ENCODE measurements at regions not wholly inside any gene's neighbourhood (a gene's known extent, or its start where the extent isn't known, plus 50 kb on each side); places are given as distances from the start of the nearest gene placed in this dataset.

GRCh38 chr1:227374846-227375245 is 56.6 kb upstream of the CDC42BPA start:
- Histone ChIP-seq H3K18ac (ENCODE audit: insufficient read length, low read depth, low read length) (no peak overlapping the region), H2AFZ (ENCODE audit: low read length) (no peak overlapping the region), H3K79me2 (ENCODE audit: insufficient read depth, low read length) (no peaks in the 10 kb centered on the region), H3K27ac (ENCODE audit: insufficient read length, low read depth, low read length) (no peak overlapping the region), H3K23me2 (ENCODE audit: insufficient read length, low read depth, low read length, poor library complexity, severe bottlenecking) (no peaks in the 10 kb centered on the region), H3K14ac (ENCODE audit: insufficient read depth, low read length) (no peak overlapping the region), H4K5ac (ENCODE audit: insufficient read length, low read depth, low read length) (no peak overlapping the region), H3K9ac (ENCODE audit: extremely low read depth, insufficient read length, low read length) (no peak overlapping the region), H3T11ph (ENCODE audit: low read length) (no peak overlapping the region), H2AK5ac (ENCODE audit: insufficient read length, low read length) (no peak overlapping the region), H4K91ac (ENCODE audit: insufficient read length, low read depth, low read length) (no peak overlapping the region), H2BK12ac (ENCODE audit: insufficient read length, low read depth, low read length) (no peak overlapping the region), H3K23ac (ENCODE audit: insufficient read length, low read depth, low read length) (no peak overlapping the region), H3K9me3 (ENCODE audit: control insufficient read depth, low read depth, low read length) (no peaks in the 10 kb centered on the region), H3K4ac (ENCODE audit: low read depth, low read length) (no peak overlapping the region), H2BK5ac (ENCODE audit: insufficient read length, low read length) (no peak overlapping the region), H2BK20ac (ENCODE audit: low read depth, low read length, poor library complexity, severe bottlenecking) (no peak overlapping the region), H3K27me3 (ENCODE audit: insufficient read depth, low read length) (no peaks in the 10 kb centered on the region), H2BK120ac (ENCODE audit: low read depth, low read length, poor library complexity, severe bottlenecking) (no peak overlapping the region), H4K20me1 (ENCODE audit: control insufficient read depth, insufficient read depth, insufficient read length) (no peaks in the 10 kb centered on the region), H3K4me1 (ENCODE audit: insufficient read depth, low read length) (no peaks in the 10 kb centered on the region; the same call in 1 of the 2 replicates), H4K8ac (replicated peaks; ENCODE audit: insufficient read length, low read depth, low read length) (no peak overlapping the region), H3K4me2 (ENCODE audit: insufficient read depth, insufficient read length, low read length) (no peak overlapping the region), H3K79me1 (ENCODE audit: insufficient read depth, low read depth, low read length, poor library complexity, severe bottlenecking) (no peaks in the 10 kb centered on the region), H3K56ac (ENCODE audit: insufficient read length, low read depth, low read length) (no peak overlapping the region), H2BK15ac (ENCODE audit: low read depth, low read length) (no peak overlapping the region)
- TF ChIP-seq CTCF (conservative IDR thresholded peaks at IDR 0.05) = no peak
- Mint-ChIP-seq H3K36me3 (ENCODE audit: insufficient read depth in 1 of 3, low read depth in 3 of 3) (no peaks in the 10 kb centered on the region), H3K27ac (0 out of 7 replicates have a peak overlapping the region, but pooled peaks of 1 of the 3 experiments have one; percentile 25), H3K9me3 (no peaks in the 10 kb centered on the region; a peak in 1 of 5 replicates), H3K27me3 (ENCODE audit: low read depth) (no peaks in the 10 kb centered on the region), H3K4me1 (peaks cover 17 to 28% of the 10 kb centered on the region in 2 experiments), H3K4me3 (no peak overlapping the region)
- no CpG with 5 or more reads among the region's 1 CpG for WGBS (ENCODE audit: extremely low coverage, insufficient read length, low lambda C conversion rate)
- DNase-seq = no peak
